D341Med (cell line): ENCODE measurements at regions not wholly inside any gene's neighbourhood (a gene's known extent, or its start where the extent isn't known, plus 50 kb on each side); places are given as distances from the start of the nearest gene placed in this dataset.
A peak's percentile ranks its signal among the peaks of the same experiment; 100 is the strongest.

Source experiments
- DNase-seq: peaks from one replicate; pipeline ENCODE4 v3.0.0; 2012; ENCODE audit warnings: low spot score

DNA sequence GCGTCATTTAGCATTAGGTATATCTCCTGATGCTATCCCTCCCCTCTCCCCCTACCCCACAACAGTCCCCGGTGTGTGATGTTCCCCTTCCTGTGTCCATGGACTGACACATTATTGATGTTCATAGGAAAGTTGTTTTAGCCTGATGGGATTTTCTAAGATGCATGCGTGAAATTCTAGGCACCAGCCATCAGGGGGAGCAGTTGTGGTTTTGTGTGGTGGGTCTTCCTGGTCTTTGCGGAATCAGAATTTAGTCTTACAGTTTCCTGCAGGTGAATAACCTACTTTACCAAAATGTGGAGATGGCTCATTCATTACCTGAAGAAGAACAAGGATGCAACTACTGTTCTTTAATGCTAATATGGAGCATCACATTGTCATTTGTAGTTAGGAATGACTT is 455.0 kb upstream of the THBS1 start:
- DNase-seq, result peak; percentile 72

DNA sequence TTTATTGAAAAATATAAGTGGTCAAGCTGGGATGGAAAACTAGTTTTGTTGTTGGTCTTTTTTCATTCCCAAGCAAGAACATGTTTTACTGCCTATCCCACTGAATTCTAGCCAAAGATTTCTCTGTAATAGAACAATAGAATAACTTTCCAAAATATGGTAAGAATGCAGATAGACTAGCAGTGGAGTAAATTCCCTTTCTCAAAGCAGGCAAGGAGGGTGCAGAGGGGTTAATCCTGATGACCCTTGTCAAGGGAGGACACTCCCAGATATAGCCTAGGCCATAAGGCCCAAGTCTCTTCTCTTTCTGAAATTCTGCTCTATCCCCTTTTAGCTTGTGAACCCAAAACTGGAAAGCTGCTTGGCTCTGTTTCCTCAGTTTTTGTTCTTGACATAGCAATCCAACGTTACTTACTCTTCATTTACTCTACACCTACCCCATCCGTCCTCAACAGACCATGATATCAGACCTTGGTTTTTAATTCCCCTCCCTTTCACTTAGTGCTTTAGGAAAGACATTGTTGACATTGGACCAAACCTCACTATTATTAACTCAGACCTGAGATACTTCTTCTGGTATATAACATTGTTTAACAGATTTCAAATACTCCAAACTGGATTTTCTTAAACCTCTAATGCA is 453.6 kb upstream of the THBS1 start:
- DNase-seq, result no peak

DNA sequence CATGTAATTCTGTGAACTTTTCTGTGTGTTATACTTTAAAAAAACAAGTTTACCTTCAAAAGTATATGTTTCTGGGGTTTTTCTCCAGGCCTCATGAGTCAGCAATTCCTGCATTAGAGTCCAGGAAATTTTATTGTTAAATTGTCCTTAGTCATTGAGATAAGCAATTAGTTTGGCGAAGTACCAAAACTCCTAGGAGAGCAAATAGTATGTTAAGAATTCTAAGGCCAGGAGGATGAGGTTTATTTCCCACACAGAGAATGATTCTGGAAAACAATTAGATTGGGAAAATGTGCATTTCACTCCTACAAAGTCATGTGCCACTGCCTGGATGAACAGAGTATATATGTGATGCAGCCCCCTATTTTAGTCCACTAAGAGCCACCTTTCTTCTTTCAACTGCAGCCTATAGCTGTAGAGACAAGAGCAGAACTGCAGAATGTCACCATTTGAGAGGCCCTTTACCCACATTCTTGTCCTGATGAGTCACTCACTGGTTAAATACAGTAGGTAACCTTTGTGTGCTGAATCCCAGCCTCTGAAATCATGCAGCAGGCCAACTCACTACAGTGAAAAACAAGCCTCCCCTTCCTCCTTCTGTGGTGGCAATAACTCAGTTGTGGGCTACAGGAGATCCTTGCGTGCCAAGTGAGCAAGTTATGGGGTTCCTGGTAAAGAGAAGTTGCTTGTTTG is 452.8 kb upstream of the THBS1 start:
- DNase-seq, result no peak

DNA sequence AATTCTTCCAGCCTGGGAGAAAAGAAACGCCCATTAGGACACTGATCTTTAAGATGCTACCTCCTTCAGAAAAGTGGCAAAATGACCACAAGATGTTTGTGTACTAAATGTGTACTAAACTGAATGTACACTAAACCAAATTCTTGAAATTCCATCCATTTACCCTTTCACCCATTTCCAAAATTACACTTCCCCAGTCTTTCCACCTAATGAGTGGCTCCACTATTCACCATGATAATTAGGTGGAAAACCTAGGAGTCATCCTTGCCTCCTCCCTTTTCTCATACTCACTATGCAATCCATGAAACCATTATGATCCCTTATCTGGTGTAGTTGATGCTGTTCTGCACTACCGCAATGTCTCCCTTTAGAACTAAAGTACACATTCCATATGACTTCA is 452.1 kb upstream of the THBS1 start:
- DNase-seq, result no peak

DNA sequence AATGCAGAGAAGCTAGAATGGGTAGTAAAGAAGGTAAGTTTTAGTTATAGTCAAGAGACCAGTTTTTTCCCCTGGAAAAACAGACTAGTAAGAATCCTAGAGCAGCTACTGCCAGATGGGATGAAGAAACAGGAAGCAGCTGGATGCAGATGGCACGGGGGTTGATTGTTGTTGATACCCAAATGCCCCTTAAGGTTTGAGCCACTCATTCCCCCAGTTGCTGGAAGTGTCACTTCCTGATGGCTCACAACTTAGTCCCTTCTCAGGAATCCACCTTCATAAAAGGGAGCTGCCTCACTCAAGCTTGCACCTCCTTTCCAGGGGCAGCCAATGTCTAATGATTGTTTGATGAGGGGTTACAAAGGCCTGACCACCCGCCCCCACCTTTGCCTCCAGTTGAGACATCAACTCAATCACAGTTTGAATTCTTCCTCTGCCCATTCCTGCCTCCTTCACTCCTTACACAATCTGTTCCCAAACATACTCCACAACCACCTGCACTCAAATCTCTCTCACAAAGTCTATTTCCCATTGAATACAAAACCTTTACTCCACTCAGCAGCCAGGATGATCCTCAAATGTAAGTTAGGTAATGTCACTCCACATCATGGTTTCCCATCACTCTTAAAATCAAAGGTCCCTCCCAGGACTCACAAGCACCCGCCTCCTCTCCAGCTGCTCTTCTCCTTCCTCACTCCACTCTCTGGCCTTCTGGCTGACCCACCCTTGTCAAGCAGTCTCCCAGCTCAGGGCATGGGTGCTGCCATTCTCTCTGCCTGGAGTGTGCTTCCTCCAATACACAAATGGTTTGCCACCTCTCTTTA is 450.1 kb upstream of the THBS1 start:
- DNase-seq, result no peak

DNA sequence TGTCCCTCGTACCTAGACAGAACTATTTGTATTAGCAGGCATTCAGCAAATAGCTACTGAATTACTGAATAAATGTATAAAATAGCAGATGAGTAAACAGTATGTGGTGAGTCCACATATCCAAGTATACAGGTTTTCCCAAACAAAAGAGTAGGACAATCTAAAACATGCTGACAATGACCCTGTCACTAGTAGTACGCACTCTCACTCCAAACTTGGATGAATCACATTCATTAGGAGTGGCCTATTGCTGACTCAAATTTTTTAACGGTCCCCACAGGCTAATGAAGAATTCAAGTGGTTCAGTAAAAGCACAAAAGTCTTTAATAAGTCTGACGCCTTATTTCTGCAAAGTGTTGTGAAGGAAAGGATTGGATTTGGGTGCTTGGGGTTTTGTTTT is 449.3 kb upstream of the THBS1 start:
- no peak for DNase-seq

DNA sequence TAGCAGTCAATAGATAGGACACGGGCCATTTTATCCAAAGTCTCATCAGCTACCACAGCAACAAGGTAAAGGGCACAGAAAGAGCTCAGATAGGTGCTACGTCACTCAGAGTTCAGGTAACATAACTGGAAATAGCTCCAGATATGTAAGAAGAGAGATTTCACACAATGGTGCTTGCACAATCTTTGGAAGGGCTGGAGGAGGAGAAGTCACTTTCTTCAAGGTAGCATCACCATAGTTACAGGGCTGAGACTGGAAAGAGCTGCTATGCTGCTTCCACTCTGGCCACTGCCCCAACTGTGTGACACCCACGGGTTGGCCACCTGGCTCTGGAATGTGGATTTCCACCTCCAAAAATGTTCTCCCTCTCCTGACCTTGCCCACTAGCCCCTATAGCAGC is 448.8 kb upstream of the THBS1 start:
- no peak for DNase-seq

DNA sequence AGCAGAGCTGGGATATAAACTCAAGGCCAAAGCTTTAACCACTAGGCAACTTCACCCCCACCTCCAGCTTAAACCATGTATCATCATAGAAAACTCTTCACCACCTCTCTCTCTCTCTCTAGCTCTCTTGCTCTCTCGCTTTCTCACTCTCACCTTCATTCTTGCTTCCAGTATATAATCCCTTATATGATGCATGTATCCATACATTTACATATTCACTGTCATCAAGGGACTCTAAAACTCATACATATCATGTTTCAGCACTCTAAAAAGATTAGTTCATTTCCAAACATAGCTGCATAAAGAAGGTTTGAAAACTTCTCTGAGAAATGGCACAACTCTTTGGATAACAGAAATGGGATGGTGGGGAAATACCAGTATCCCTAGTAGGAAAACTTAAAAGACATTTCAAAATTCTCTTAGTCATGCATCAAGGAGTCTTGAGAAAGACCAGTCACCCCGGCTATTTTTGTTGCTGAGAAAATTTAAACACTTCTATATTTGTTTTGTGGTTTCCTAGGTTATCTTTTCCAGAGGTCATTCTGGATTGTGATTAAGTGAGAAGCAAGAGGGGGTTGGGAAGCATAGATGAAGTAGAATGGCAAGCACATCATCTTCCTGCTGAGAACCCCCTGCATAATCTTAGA is 447.8 kb upstream of the THBS1 start:
- DNase-seq, result no peak

DNA sequence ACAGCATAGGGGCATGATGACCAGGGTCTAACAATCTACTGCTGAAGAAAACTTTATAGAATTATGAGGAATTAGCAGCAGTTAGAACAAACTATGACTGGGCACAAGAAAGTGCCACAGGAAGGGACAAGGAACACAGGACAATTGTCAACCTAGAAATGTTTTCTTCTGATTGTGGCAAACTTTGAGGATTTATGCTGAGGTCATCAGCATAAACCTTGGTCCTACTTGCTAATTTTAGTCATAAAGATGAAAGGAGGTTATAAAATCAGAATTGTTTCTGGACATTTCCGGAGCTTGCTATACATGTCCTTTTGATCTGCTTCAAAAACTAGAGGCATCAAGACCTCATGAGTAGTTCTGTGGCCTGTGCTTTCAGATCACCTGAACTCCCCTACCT is 446.6 kb upstream of the THBS1 start:
- DNase-seq, result no peak

DNA sequence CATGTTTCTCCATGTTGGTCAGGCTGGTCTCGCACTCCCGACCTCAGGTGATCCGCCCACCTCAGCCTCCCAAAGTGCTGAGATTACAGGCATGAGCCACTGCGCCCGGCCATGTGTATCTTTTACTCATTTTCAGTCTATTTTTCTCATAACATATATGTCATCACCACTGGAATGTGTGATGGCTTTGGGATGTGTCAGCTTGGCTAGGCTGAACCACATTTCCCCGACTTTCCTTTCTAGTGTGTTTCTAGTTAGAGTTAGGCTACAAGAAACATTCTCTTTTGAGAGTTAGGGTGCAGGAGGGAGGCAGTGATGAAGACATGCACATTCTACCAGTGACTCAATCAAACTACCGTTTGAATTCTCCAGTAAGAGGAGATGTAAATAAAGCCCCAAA is 444.9 kb upstream of the THBS1 start:
- DNase-seq, result no peak

DNA sequence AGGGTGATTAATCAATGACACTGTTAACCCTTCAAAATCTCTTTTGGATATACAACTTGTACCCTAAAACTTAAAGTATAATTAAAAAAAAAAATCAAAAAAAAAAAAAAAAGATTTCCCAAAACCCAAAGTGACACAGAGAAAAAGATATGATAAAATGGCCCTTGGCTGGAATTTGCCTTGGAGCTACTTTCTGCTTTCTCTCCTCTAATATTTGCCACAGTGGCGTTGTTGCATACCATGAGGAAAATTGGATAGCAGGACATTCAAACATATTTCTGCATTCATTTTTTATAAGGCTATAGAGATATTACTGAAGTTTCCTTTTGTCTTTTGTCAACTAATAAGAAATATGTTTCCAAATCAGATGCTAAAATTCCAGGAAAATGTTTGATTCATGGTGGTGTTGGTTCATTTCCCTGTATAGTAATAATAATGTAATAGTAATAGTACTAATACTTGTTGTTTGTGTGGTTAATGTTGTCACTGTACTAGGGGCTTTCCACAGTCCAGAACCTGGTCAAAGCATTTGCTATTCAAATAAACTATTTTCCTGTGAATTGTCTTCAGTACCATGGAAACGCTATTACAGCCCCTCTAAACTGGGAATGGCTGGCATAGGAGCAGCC is 441.3 kb upstream of the THBS1 start:
- DNase-seq, result no peak

DNA sequence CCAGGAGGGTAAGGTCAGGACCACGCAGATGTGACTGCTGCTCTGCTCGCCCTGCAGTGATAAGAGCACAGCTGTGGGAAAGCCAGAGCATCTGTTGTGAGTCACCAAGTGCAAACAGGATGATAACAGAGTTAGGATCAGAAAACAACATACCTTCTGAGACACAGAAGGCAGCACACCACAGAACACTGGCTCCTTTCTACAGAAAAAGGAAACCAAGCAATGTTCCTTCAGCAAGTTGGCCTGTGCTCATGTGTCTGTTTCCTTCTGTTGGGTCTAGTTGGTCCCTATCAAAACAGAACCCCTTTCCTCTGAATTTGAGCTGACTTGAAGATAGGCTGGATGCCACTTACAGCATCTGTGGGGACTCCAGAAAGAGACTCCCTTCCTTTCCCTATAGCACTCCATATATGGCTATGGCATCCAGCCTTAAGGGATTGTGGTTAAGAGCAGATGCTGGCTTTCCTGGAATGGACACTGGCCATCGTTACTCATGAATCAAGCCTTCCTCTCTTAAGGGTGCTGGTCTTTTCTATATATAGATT is 440.7 kb upstream of the THBS1 start:
- no peak for DNase-seq

DNA sequence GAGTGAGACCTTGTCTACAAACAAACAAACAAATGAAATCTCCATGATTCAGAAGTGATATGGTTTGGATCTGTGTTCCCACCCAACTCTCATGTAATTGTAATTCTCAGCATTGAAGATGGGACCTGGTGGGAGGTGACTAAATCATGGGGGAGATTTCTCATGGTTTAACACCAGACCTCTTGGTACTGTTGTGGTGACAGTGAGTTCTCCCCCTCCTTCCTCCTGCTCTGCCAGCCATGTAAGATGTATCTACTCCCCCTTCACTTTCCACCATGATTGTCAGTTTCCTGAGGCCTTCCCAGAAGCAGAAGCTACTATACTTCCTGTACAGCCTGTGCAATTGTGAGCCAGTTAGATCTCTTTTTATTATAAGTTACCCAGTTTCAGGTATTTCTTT is 438.4 kb upstream of the THBS1 start:
- DNase-seq, result no peak

DNA sequence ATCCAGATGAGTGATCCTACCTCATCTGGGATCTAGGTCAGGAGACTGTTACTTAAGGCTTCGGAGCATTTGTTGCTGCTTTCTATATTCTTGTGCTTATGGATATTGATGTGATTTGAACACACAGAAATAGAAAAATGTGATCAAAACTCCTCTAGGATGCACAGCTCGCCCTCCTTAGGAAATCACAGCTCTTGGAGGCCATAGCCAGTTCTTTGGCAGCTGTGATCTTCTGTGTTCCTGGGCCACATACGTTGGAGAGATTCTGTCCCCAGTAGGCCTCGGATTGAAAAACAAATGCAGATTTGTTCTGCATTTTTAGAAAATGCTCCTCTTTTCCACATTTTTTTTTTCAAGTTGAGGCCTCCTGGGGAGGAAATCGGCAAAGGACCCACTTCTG is 437.4 kb upstream of the THBS1 start:
- no peak for DNase-seq

DNA sequence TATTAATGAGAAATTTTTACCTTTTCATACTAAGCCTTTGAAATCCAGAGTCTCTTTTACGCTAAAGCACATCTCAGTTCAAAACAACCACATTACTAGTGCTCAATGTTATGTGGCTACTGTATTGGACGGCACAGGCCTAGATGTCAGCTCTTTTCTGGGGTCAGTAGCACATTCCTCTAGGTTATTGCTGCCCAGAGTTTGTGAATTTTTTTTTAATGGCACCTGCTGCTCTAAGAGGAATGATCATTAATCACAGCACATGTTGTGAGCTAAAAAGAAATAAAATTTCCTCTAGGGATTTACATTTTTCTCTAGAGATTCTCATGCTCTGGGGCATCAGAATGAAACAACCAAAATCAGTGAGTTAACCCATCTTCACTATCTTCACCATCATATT is 436.8 kb upstream of the THBS1 start:
- DNase-seq, result no peak

DNA sequence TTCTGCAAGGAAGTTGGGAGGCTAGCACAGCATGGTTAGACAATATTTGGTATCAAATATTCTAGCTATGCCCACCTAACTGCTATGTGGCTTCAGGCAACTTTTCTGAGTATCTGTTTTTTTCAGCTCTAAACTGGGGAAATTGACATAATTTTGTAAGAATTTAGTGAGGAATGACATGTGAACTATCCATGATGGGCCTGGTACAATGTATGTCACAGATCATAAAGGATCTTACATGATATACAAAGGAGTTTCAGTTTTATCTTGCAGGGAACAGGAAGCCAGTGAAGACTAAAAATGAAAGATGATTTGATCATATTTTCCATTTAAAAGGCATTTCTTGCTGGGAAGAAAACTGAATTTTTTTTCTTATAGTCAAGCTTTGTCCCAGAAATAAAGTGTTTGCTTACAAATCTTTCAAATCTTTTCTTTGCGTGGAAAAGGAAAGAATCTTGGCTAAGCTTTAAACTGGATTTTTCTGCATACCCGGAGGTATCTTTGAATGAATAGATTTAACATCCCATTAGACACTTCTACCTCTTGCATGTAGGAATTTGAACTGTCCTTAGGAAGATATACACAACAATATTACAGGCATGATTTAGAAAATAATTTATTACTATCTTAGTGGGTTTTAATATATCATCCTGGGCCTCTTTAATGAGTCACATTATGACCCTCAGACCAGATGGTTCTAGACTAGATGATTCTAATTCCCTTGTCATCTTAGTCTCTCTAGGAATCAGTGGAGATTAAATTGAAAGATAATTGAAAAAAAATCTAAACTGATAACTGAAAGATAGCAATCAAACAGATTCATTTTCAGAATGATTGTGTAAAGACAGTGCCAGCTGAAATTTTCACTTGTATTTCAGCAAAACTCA is 436.0 kb upstream of the THBS1 start:
- DNase-seq, result no peak

DNA sequence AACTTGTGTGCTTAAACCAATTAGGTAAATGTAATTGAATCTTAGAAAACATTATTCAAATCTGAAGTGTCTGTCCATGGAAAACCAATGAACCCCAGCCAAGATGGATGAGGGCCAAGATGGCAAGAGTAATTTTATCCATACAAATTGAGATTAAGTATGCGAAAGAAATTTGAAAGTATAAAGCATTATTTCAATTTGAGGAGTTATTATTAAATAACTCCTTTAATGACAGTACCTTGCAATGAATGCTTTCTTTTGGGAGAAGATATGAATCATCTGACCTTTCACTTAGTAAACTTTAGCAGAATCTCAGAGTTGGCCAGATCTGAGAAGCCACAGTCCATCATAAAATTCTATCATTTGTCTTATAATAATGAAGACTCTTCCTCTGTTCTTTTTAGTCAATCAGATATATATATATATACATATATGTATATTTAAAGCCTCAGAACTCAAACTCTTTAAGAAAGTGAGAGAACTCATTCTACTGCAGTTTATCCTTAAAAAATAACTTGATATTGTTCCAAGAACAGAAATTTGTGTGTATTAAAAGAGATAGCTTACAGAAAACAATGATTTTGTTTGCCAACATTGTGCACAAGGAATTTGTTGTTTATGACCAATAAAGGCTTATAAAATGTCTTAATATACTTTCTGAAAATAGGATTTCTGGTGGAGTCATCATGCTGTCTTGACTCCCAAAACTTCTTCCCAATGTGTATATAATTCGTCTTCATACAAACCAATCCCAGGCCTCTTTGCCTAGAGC is 434.8 kb upstream of the THBS1 start:
- no peak for DNase-seq

DNA sequence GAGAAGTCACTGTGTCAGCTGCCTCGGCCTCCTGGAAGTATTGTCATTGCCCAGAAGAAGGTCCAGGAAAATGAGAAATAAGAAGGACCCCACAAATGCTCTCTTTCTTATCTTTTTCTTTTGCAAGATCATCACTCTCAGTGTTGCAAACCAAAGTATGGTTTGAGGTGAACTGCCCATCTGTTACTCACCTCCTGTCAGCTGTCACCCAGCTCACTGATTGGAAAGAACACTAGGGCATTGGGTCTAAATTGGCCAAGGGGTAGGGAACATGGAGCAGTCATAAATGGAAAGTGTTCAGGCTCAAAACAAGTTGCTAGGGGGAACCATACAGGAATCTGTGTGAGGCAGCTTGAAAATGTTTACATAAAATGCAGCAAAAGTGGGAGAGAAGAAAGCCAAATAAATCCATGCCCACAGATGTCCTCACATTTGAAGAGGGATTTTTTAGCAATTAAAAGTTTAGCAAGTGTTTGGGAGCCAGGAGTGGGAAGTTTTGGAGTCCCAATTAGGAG is 431.2 kb upstream of the THBS1 start:
- no peak for DNase-seq

DNA sequence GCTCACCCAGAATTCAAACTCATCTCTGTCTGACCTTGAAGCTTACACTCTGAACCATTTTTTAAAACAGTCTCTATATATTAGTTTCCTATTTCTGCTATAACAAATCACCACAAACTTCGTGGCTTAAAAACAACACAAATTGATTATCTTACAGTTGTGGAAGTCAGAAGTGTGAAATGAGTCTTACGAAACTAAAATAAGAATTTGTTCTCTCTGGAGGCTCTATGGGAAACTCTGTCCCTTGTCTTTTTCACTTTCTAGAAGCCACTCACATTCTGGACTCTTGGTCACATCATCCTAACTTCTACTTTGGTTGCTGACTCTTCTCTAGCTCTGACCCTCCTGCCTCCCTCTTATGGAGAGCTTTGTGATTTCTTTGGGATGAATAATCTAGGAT is 429.3 kb upstream of the THBS1 start:
- no peak for DNase-seq
